ENCODE measurements at regions not wholly inside any gene's neighbourhood (a gene's known extent, or its start where the extent isn't known, plus 50 kb on each side); places are given as distances from the start of the nearest gene placed in this dataset.

DNA sequence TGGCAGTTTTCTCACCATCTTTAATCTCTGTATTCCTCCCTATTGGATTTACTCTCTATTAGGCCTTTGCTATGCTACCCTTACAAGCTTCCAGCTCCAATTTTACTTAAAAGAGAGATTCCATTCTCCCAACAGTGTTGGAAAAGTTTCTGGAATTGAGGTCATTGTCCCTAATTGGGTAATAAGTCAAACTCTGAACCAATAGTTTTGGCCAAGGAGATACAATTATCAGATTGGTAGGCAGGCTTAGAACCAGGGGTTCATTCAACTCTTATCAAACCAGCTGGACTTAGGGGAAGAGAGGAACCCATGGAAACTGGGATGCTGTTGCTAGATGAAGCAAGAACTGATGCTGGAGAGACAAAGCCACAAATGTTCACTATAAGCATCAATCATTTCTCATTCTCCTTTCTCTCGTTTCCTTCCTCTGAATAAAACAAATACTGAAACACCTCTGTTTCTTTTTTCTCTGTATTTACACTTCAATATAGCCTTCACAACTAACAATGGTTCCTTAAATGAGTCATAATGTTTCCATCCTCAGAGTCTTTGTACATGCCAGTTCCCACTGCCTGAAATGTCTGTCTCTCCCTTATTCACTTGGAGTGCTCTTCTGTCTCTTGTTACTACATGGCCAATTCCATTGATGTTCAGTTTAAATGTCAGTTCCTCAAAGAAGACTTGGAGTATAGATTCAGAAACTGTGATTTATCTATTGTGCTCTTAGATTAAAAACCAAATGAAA, 587.3 kb downstream of the GABRG2 start:
- TF ChIP-seq, protein P1, sequence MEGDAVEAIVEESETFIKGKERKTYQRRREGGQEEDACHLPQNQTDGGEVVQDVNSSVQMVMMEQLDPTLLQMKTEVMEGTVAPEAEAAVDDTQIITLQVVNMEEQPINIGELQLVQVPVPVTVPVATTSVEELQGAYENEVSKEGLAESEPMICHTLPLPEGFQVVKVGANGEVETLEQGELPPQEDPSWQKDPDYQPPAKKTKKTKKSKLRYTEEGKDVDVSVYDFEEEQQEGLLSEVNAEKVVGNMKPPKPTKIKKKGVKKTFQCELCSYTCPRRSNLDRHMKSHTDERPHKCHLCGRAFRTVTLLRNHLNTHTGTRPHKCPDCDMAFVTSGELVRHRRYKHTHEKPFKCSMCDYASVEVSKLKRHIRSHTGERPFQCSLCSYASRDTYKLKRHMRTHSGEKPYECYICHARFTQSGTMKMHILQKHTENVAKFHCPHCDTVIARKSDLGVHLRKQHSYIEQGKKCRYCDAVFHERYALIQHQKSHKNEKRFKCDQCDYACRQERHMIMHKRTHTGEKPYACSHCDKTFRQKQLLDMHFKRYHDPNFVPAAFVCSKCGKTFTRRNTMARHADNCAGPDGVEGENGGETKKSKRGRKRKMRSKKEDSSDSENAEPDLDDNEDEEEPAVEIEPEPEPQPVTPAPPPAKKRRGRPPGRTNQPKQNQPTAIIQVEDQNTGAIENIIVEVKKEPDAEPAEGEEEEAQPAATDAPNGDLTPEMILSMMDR (IDR thresholded peaks at IDR 0.05; ENCODE audit: low read depth, low read length): no peak
- TF ChIP-seq MYC (IDR thresholded peaks at IDR 0.05; ENCODE audit: low read depth, low read length): no peak
- TF ChIP-seq POLR2A (IDR thresholded peaks at IDR 0.05; ENCODE audit: extremely low read depth, insufficient read length): no peak
- TF ChIP-seq, protein P2, sequence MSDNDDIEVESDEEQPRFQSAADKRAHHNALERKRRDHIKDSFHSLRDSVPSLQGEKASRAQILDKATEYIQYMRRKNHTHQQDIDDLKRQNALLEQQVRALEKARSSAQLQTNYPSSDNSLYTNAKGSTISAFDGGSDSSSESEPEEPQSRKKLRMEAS (IDR thresholded peaks at IDR 0.05; ENCODE audit: low read depth, low read length): no peak

Measured in NB4 (cell line).